HG03066 (cell line): ENCODE measurements at regions not wholly inside any gene's neighbourhood (a gene's known extent, or its start where the extent isn't known, plus 50 kb on each side); places are given as distances from the start of the nearest gene placed in this dataset.

Experiments
- ATAC-seq: cut with Tn5 transposase; IDR thresholded peaks from one replicate; pipeline ENCODE4 v1.9.1; 2021; ENCODE audit warnings: low read depth; ENCODE audit not compliant: unreplicated experiment

DNA sequence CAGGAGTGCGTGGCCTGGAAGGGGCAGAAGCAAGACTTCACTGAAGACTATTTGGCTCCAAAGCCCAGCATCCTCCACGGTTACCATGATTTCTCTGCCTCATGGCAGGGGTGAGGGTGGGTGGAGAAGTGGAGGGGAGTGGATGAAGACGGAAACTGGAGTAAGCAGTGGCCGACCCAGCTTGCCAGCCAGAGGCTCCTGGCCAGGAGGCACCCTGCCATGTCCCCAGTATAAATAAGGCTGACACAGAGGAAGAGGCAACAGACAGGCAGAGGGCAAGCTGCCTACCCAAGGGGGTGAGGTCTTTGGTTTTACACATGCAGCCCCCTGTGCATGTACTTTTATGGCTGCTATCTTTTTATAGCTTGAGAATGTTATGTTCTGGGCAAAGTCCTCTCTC, 102.6 kb upstream of the TBX20 start:
- ATAC-seq: no peak

- no peak for ATAC-seq
These were observed 102.0 kb upstream of the TBX20 start for GRCh38 chr7:35355911-35356310.

- ATAC-seq: no peak
These were observed 101.3 kb upstream of the TBX20 start for GRCh38 chr7:35355199-35355598.

- no peak for ATAC-seq
These were observed 99.6 kb upstream of the TBX20 start for GRCh38 chr7:35353481-35353880.

DNA sequence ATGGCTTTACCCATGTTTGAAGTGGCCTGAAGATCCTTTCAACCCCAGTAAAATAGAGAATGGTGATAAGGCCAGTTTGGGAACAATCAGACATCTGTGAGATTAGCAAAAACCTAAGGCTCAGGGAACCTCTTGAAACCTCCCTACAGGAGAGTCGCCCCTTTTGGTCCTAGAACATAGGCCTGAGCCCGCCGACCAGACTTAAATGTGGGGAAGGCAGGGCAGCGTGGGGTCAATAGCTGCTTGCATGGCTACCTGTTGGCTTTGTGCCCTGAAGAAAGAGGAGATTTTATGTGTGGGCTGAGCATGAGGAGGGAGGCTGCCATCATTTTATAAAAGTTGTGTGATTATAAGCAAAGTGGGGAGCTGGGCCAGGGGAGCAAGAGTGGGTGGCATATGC, 97.6 kb upstream of the TBX20 start:
- ATAC-seq: no peak

DNA sequence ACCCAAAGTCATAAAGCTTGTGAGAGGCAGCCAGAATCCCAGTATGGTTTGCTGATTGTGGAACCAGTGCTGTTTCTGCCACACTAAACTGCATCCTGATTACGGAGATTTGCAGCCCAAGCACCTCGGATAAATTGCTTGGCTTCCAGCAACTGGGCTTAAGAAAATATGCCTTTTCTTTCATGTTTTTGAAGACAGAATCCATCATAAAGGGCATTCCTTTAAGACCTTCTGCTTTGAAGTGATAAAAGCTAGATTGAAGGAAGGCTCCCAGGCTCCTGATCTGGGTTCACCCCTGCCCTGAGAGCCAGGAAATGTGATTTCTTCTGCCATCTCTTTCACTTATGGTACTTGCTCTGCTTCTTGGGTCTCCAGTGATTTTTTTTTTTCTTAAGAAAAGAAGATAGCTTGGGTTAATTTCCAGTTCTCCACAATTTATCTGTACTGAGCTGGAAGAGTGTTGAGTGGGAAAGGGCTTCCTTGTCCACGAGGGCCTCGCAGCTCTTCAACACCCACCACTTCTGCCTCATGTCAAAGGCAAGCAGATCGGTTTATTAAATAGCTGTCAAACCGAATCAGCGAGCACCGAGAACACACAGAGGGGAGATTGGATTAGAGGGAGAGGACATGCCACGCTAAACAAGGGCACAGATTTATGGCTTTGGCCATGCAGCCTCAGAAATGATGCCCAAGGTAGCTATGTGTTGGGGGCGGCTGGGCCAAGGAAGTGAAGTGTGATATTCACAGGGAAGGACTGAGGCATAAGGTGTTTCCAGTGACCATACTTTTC, 94.9 kb upstream of the TBX20 start:
- ATAC-seq: no peak

- ATAC-seq: no peak
These were observed 88.9 kb upstream of the TBX20 start for GRCh38 chr7:35342786-35343185.

DNA sequence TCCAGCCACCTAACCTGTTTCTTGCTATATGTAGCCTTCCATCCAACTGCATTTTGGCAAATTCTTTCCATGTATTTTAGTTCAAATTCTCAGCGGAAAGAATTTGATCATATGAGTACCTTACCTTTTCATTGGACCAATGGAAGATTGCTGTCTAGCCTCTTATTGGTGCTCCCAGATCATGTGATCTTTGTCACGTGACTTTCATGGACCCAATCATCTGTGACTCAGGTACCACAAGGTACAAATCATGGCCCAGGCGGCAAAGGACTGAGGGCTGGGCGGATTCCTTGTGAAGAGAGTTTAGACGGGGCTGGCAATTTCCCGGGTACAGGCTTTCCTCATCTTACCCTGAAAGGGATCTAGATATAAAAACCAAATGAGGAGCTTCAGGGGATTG, 85.9 kb upstream of the TBX20 start:
- no peak for ATAC-seq

- ATAC-seq: no peak
These were observed 82.5 kb upstream of the TBX20 start for GRCh38 chr7:35336444-35336843.

DNA sequence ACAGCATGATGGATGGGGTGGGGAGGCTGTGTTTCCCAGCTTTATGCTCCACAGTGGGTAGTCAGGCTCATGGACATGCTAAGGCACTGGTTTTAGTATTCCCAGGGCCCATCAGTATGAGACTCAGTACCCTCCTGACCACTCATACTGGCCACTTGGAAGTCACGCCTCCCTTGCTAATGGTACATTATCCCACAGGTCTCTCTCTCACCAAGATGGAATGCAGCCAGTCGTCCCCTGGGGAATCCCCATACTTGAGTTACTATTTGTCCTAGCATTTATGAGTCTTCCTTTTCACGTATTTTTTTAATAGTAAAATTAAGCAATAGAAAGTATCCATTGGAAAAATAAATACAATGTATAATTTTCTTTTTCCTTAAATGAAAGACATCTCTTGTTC, 80.6 kb upstream of the TBX20 start:
- no peak for ATAC-seq

DNA sequence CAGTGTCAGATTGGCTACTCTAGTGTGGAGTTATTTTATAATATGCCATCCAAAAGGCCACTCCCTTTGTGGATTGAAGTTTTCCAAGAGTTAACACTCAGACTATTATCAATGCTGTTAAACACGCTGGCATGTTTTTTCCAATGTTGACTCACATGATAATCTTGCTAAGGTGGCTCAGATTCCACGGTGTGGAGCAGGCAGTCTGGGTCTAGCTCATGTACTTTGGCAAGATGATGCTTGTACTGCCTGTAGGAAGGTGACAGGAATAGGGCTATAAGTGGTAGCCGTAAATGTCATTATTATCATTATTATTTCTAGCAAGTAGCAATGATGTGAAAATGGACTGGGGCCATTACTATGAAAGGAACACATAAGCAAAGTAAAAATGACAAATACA, 79.4 kb upstream of the TBX20 start:
- ATAC-seq: no peak

DNA sequence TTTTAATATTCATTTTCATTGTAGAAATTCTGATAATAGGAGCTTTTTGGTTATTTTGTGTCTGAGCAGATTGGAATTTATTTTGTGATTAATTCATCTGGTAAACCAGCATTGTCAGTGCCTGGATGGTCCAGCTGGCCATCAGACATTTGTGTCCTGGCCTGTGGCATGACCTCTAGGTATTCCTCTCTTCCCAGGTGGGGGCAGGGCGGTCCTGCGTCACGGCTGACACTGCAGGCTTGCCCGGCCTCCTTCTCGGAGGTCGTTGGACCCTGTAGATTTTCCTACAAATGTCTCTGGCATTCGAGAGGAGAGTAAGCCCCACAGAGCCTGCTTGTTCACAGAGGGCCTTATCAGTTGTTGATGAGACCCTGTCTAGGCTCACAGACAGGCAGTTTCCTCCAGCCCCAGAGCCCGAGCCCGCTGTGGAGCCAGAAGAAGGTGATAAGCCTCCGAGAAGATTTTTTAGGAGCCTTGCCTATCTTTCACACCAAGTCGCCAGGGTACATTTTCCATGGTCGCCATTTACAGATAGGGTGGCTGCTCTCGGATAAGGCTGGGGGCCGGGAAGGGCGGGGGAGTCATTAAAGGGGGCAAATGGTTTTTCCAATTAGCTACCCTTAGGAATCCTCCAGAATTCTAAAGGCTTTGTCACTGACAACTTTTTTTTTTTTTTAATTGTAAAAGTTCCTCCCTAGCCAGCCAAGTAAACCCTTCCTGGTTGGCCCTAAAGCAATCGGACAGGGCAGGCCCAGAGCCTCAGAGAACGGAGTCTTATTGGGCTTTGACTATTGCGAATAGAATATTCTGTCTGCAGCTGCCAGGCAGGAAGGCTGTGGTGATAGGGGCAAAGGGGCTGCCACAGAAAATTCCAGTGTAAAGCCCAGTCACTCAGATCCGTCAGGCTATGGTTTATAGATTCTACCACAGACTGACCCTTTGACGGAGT, 78.1 kb upstream of the TBX20 start:
- ATAC-seq: no peak

GRCh38 chr7:35329026-35329425, 75.1 kb upstream of the TBX20 start:
- no peak for ATAC-seq

DNA sequence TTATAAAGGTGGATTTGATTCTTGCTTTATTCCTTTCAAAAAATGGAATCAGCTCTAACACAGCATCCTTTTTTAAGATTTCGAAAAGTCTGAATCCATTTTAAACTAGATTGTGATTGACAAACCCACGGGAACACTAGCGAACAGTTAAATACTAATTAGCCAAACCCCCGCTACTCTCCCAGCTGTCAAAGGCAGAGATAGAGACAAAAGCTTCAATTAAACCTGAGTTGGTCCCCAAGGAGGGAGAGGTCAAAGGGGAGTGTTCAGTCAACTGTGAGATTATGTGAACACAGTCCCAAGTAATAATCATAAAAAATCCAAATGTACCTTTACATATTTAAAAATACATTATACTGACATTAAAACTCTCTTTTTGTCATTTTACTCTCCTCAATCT, 65.7 kb upstream of the TBX20 start:
- ATAC-seq: no peak

DNA sequence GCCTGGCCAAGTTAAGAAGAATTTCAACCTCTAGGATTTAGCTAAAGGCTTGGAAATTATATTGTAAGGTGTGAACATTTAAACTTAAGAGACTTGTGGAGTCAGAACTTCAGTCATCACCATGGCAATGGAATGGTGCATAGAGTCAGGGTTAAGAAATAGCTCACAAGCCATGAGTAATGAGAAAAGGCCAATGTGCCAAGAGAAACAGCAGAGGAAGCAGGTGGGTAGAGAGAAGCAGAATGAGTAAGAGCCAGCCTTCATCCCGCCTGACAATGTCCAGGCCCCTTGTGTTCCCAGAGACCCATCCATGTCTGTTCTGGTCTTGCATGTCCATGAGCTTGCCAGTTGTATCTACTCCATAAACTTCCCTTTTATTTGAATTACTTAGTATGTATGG, 62.6 kb upstream of the TBX20 start:
- ATAC-seq: no peak

DNA sequence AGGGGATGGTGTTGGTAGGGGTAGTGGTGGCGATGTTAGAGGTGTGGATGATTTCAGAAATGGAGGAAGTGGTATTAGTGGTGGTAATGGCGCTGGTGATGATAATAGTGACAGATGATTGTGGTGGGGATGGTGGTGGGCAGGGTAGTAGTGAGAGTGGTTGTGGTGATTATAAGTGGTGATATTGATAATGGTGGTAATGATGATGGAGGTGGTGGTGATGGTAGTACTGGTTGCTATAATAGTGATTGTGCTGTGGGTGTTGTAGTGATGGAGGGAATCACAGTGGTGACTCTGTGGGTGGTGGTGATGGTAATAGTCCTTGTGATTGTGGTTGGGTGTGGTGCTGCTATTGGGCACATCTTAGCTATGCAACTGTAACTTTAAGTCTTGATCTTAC, 61.6 kb upstream of the TBX20 start:
- ATAC-seq: no peak

- no peak for ATAC-seq
These were observed 60.5 kb upstream of the TBX20 start for GRCh38 chr7:35314354-35314753.

- no peak for ATAC-seq
These were observed 59.7 kb upstream of the TBX20 start for GRCh38 chr7:35313575-35313974.
